HG03097 (cell line): ENCODE measurements at regions not wholly inside any gene's neighbourhood (a gene's known extent, or its start where the extent isn't known, plus 50 kb on each side); places are given as distances from the start of the nearest gene placed in this dataset.
"Not testable (repeated sequence)": the region's sequence is repeated elsewhere in the genome, so short reads cannot be mapped to it uniquely, and the experiment has no call there.

Experiments used
- ATAC-seq: cut with Tn5 transposase; IDR thresholded peaks from one replicate; pipeline ENCODE4 v1.9.1; 2021; ENCODE audit not compliant: unreplicated experiment, low FRiP score

DNA sequence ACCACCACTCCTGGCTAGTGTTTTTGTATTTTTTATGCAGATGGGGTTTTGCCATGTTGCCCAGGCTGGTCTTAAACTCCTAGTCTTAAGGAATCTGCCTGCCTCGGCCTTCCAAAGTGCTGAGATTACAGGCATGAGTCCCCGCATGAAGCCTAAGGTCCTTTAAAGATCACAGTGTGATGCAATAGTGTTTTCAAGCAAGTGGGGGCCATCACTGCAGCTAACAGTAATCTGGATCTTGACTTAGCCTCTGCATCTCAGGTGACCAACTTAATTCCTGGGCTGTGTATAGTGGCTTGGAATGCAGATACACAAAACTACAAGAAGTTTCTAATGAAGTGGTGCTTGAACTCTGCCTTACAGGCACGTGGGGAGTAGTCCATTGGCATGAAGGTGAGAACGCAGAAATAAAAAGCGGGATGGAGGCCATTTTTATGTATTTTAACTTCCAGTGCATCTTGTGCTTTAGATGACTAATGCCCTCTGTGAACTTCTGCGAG lies 334.4 kb upstream of the SPRED2 start:
- ATAC-seq, result no peak

DNA sequence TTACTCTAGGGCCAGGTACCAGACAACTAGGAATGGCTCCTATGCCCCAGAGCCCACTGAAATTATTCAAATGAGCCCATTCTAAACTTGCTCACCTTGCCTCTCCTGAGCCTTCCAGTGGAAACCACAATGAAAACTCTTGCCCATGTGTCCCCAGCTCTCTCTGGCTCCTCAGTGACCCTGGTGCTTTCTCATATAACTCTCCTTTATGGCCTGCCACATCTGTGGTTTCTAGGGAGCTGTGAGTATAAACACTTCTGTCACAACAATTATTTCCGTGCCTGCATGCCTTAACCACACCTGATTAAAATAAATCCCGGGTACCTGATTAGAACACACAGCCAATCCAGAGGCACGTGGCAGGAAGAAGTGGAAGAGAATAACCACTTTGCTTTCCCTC lies 333.0 kb upstream of the SPRED2 start:
- no peak for ATAC-seq

GRCh38 chr2:65762068-65762467 lies 329.7 kb upstream of the SPRED2 start:
- no peak for ATAC-seq

DNA sequence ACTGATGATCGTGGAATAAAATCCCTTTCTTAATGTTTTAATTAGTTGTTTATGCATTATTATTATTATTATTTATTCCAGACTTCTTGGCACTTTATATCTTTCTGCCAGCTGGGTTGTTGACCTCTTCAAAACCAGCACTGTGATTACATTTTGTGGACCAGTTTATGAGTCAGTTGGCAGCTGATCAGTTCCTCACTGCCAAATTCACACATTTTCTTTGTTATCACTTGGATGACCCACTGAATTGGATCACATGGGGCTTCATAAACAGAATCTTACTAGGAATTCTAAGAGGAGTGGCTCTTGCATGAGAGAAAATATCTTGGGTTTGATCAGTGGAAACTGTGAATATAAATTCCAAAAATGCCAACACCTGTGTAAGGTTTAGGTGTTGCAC lies 321.8 kb upstream of the SPRED2 start:
- no peak for ATAC-seq

DNA sequence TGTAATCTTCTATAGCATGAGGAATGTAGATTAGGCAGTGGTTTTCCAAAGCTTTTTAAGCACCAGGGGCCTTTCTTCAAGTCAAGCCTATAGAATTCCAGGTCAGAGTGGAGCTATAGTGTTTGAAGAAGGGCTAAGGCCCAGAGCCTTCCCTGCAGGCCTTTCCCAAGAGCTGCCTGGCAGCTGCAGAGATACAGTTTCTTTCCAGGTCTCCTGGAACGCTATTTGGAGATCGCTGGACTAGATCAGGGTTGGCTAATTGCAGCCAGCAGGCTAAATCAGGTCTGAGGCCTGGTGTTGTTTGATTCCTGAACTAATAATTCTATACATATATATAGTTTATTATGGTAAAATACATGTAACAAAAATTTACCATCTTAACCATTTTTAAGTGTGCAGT lies 319.0 kb upstream of the SPRED2 start:
- no peak for ATAC-seq

GRCh38 chr2:65749545-65749944 lies 317.1 kb upstream of the SPRED2 start:
- ATAC-seq, result no peak

- ATAC-seq, result not testable (repeated sequence)
Measured at GRCh38 chr2:65747875-65748274, 315.5 kb upstream of the SPRED2 start.

DNA sequence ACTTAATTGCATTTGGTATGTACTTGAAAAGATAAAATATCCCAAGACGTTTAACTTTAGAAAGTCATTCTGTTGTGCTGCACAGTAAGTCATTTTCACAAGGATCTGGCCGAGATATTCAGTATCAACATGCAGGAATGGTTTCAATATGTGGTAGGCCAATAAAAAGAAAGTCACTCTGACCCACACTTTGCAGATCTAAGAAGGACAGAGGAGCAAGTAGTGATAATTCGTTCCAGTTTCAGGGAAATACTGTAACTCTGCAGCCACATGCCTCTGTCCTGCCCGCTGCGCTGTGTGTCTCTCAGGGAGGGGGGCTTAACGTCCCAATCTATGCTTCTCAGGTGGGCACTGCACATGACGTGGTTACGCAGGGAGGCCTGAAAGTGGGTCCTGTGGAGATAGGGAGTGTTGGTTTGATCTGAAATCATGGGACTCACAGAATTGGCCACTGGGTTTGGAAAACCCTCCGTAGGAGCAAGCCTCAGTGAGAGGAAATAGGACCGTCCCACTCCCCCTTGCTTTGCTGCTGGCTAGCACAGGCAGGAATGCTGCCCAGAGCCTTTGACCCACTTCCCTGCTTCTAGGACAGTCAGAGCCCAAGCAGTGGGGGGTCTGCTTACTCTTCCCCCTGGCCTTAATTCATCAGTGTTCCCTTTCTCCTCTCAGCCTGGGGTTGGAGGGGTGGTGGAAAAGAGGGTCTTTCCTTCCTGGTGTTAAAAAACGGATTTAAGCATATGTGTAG lies 314.7 kb upstream of the SPRED2 start:
- ATAC-seq, result no peak

DNA sequence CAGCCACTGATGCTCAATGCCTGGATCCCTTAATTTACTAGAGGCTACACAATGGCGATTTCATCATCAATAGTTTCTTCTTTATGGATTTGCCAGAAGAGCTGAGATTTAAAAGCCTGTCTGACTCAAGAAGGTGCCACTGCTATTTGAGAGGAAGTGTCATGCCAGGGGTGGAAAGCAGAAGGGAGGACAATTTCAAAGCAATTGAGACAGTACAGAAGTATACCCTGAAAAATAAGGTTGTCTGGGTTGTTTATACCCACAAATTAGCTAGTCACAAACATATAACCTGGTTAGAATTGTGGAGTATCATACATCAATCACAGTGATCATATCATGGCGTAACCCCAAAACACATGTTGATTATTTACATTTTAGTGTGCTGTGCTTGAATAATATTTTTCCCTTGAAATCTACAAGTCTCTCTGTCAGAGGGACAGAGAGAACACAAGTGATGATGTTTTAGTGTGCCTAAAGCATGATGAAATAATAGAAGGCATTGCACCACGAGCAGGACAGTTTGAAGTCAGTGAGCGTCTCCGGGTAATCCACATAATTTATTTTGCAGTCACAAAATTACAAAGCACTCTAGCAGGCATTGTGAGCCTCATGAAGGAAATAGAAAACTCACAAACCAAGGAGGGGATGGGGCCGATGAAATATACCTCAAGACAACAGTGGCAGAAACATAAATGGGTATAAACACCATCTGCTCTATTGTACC lies 312.2 kb upstream of the SPRED2 start:
- no peak for ATAC-seq

DNA sequence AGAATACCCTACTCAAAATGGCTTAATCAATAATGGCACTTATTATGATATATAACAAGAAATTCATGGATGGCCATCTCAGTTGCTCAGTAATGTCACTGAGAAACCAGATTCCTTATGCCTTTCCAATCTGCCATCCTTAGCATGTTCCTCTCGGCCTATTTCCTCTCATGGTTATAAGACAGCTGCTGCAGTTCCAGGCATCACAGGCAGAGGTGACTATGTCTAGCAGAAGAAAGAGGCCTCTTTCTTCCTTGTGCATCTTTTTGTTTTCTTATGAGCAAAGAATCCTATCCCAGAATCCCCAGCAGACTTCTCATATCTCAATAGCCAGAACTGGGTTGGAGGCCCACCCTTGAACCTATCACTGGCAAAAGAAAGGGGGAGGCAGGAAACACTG lies 310.6 kb upstream of the SPRED2 start:
- no peak for ATAC-seq

DNA sequence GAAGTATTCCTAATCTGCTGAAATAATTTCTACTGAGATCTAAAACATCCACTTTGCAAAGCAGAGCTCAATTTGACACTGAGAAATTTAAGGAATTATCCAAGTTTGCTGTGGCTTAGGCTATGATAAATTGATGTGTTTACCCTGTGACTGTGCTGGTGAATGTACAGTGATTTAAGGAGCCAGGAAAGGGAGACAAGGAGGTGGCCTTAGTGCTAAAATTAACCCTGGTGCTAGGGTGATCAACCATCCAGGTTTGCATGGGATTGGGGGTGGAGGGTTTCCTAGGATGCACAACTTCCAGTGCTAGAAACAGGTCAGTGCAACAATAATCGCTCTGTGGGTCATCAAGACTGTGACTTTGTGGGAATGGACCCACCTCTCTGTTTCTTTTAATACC lies 307.5 kb upstream of the SPRED2 start:
- no peak for ATAC-seq

GRCh38 chr2:65737452-65738011 lies 305.1 kb upstream of the SPRED2 start:
- ATAC-seq, result no peak

DNA sequence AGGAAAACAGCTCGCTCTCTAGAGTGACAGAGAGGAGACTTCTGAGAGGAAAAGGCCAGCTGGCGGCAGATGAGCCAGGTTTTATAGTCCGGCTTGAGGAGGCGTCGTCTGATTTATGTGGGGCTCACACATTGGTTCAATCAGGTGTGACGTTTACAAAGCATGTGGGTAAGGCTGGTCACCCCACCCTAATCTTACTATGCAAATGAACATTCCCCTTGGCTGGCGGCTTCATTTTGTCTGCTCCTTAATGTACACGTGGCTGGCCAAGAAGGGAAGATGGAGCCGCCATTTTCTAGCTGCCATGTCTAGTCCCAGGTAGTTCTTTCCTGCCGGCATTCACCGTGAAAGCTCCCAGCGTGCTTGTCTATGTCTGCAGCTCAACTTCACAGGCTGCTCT lies 299.1 kb upstream of the SPRED2 start:
- ATAC-seq, result no peak

- no peak for ATAC-seq
Measured at GRCh38 chr2:65730186-65730585, 297.8 kb upstream of the SPRED2 start.

DNA sequence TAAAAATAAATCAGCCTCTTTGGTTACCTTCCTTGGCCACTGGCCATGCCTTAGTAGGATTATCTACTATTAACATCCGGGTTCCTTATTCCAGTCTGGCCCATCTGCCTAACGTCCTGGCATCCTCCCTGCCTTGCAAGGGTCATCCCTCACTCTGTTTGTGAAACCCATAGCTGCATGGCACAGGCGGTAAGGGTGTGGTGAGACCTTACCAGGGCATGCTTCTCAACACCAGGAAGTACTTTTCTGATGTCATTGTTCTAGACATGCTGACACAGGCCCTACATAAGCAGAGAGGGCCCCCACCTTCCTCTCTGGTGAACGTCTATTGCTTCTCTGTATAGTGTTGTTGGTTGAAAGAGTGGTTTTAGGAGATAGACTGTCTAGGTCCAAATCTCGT lies 296.8 kb upstream of the SPRED2 start:
- ATAC-seq, result no peak

DNA sequence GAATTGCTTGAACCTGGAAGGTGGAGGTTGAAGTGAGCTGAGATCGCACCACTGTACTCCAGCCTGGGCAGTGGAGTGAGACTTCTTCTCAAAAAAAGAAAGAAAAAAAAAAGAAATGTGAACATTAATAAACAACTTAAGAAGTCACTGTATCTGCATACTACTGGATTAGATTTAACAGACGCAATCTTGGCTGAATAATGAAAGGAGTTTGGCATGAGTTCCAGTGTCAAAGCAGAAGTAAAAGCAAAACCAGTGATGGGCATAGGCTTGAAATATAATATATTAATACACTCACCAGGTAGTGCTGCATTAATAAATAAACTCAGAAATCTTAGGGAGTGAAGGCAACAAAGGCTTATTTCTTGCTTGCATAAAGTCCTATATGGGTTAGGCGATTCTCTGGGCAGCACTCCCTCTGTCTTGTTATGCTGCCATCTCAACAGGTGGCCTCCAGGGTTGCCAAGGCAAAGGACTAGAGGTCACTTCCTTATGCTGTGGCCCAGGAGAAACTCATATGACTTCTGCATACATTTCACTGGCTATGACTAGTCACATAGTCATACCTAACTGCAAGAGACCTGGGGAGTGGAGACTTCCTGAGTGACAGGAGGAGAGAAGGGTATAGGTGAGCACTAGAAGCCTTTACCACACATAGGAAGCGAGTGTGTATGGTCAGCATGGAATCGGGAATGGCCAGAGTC lies 296.2 kb upstream of the SPRED2 start:
- no peak for ATAC-seq

GRCh38 chr2:65727816-65728215 lies 295.4 kb upstream of the SPRED2 start:
- no peak for ATAC-seq

GRCh38 chr2:65727381-65727780 lies 295.0 kb upstream of the SPRED2 start:
- no peak for ATAC-seq

GRCh38 chr2:65724752-65725151 lies 292.4 kb upstream of the SPRED2 start:
- no peak for ATAC-seq

DNA sequence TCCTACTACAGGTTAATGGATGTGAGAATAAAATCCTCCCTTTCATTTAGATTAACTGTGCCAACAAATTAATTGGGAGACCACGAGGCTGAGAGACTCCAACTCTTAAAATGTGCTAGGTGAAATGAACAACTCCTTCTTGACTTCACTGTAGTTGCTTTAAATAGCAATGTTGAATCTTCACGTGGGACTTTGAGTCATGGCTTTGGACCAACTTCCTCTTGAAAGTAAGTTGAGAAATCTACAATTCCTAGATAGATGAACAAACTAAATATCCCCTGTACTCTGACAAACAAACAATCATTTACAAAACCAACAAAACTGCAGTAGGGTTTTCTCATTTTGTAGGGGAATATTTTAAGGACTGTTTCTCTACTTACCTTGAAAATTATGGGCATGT lies 291.9 kb upstream of the SPRED2 start:
- no peak for ATAC-seq
